Stimulated activated CD4-positive, alpha-beta T cell treated with anti-CD3 and anti-CD28 coated beads, Interleukin-4, amount 100 ng/mL, for 4 hours (primary cell): ENCODE measurements at regions not wholly inside any gene's neighbourhood (a gene's known extent, or its start where the extent isn't known, plus 50 kb on each side); places are given as distances from the start of the nearest gene placed in this dataset.
A peak's percentile ranks its signal among the peaks of the same experiment; 100 is the strongest.

Experiments
- DNase-seq, 2 experiments: peaks; one replicate each; pipeline ENCODE4 v3.0.0-alpha.2; 2020

DNA sequence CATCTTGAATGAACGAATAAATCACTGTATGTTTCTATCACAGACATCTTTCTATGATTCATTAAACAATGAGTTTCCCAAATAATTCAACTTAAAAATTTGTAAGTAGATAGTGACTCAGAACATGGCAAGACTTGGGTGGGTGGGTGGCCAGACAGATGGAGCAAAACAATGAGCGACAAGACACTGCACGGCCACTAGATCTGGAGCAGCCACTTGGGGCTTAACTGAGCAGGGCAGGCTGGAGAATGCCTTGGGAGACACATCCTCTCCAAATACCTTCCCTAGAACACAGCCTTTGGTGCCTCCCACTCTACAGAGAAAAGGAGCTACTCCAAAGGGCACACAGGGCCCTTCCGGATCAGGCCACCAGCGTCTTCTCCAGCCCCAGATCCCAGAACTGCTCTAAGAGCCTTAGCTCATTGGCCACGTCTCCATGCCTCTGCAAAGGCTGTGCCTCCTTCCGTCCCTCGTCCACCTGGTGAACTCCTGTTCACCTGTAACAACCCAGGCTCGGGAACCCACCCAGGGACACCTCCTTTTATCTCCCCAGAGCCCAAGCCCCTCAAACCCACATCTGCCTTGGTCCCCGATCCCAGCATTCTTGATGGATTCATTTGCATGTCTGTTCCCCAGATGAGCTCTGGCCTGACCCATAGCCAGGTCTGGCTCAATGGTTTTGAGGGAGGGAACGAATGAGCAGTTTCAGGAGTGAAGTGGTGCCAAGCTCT is 134.9 kb upstream of the IQSEC1 start:
- no peak for DNase-seq

DNA sequence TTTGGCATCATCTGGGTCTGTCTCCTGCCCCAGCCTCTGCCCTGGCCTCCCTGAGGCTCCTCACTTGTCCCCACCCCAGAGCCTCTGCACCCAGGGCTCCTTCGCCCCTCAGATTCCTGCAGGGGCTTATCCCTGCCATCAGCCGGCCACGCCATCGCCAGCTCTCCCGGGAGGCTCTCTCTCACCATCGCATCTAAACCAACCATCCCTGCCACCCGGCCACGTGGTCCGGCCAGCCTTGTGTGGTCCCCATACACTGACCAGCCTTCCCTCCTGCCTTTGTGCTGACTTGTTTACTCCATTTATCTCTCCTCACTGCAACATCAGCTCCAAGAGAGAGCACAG is 134.3 kb upstream of the IQSEC1 start:
- no peak for DNase-seq

DNA sequence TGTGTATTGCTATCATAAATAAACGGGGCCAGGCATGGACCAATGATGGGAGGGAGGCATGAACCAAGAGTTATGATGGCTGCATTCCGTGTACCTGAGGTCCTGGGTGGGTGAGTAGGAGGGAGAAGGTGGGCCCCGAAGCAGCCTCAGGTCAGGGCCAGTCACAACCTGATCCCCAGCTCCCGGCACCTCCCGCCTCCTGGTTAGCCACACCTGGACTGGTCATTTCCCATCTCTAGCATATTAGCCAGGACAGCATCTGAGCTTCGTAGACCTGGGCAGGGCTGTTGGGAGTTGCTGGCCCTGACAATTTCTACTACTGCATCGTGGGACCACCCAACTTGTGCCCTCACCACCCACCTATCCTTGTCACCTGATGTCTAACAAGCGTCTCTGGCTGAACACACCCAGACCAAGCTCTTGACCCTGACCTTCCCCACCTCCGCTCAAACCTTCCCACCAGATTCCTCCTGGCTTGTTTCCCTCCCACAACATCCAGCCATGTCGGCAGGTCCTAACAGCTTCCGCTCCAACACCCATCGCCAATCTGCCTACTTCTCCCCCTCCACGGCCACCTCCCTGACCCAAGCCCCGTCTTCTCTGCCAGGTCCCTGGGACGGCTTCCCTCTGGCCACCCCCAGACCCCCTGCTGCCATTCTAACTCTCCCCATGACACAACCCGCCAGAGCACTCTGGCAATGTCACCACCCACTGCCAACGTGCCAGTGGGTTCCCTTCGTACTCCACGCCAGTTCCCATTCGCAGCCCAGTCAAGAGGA is 133.8 kb upstream of the IQSEC1 start:
- DNase-seq: no peak

DNA sequence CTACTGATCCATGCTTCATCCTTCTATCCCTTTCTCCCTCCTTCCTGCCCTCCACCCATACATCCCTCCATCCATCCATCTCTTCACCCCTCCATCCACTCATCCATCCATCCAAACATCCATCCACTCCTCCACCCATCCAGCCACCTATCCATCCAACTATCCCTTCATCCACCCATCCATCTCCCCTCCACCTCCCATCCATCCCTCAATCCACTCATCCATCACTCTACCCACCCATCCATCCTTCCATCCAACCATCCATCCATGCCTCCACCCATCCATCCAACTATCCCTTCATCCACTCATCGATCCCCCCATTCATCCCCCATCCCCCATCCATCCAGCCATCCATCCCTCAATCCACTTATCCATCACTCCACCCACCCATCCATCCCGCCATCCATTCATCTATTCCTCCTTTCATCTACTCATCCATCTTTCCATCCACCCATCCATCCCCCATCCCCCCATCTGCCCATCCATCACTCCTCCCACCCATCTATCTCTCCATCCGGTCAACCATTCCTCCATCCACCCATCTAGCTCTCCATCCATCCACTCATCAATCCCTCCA is 132.4 kb upstream of the IQSEC1 start:
- no peak for DNase-seq

DNA sequence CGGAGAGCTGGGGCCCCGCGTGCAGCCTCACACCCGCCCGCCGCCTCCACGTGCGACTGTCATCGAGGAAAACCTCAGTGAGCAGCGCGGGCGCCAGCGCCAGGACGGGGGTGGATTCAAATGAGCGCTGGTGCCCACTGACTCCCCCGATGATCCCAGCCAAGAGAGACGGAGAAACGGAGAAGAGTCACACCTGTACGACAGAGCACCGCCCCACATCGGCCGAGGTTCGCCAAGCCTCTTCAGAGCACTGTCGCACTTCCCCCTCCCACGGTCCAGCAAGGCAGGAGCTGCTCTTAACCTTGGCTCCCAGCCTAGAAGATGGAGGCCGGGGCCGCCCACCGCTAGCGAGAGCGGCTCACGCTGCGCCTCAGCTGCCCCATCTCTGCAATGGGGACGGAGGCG is 130.9 kb upstream of the IQSEC1 start:
- peak in 1 of 2 experiments; percentile 3 for DNase-seq

DNA sequence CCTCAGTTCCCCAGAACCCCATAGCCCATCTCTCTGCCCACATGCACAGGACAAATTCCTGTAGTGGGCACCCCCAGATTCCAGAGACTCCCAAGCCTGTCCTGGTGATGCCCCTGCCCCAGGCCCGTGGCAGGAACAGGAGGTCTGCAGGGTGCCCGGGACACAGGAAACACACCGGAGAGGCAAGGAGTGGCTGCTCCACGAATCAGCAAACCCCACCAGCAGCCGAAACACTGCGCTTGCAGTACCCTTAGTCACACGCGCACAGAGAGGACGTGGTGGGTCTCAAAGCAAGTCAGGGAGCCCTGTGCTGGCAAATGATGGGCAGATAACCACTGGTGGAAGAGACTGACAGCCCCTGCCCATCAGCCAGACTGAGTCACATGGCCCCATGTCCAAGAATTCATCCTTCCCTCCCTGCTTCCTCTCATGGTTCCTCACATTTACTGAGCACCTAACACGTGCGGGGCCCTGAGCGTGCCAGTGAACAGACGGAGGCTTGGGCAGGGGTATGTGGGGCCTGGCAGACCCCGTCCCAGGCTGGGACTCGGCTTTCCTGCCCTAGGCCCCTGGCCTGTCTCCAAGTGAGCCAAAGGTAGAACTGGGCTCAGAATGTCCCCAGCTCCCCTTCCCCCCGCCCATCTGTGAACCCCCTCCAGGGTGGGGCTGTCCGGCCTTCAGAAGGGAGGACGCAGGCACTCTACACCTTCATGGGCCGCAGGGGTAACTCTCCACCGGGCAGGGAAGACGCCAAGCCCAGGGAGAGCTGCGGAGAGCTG is 130.4 kb upstream of the IQSEC1 start:
- DNase-seq: no peak

DNA sequence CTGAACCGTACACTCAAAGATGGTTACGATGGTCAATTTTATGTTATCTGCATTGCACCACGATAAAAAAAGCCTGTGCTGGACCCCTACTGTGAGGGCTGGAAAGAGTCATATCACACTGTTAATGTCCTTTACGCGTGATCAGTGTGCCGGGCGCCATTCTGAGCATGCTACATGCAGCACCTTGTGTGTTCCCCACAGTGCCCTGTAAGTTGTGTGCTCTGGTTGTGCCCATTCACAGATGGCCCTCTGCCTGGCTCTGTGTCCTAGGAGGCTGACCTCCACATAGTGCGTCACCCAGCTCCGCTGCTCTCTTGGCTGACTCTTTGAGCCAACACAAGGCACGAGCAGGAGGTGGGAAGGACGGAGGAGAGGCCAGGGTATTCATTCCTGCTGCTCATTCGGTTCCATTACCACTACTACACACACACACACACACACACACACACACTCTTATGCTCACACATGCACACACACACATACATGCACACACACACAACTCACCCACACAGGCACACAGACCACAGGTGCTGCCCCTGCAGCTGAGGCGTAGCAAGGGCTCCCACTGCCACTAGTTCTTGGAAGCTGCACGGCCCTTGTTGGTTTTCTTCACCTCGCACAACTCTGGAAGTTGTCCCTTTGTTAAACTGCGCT is 129.6 kb upstream of the IQSEC1 start:
- DNase-seq: no peak

DNA sequence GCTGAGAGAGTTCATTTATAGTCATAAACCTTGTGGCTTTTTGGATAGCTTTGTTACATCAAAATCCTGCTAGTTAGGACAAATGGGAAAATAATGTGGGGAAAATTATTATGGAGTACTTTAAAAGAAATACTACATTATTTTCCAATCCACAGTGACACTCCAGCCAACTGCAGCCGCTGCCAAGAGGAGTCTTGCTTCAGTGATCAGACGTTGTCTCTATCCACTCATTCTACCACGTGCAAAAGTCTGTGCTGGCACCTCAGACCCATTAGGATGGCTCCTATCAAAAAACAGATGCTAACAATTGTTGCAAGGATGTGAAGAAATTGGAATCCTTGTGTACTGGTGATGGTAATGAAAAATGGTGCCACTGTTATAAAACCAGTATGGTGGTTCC is 128.6 kb upstream of the IQSEC1 start:
- no peak for DNase-seq

DNA sequence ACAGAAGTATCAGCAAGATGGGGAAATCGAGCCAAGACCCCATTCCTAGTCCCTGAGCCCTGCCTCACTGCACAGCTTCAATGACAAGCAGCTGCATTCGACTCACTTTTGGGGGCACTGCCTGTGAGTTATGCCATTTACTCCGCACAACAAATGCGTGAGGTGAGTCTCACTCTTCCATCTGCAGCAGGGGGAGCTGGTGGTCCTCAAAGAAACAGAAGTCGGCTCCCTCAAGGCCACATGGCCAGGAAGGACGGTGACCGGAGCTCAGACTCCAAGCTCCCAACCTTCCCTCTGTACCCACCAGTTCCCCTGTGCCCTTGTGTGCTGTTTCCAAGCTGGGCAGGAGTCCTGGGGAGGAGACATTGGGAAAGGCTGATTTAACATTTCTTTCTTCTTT is 127.7 kb upstream of the IQSEC1 start:
- no peak for DNase-seq

DNA sequence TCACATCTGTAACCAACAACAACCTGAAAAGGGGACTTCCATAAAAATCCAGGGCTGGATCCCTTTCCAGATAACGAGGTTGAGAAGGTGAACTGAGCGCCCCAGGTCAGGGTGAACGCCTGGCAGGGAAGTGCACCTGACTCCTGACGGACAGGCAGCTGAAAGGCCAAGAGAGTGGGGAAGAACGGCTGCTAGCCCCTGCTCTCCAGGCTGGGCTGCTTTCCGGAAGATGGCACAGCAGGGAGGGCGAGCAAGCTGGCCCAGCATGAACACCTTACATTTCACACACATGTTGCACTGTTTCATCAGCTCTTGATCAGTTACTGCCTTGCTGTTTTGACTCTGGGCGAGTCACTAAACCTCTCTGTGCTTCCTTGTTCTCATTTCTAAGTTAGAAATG is 127.2 kb upstream of the IQSEC1 start:
- DNase-seq: no peak

DNA sequence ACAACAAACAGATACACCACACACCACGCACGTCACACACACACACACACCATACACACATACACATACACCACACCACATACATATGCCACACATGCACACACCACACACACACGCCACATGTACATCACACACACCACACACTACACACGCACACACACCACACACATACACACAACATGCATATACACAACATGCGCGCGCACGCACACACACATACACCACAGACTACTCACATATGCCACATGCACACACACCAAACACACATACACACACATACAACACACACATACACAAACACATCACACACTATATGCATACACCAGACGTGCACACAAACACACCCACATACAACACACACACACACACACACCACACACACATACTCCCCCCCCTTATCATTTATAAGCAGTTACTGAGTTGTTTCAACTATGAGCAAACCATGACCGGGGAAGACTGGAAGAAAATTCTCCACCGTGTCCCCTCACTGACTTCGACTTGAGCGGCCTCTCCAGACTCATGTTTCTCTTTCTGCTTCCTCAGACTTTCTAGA is 126.7 kb upstream of the IQSEC1 start:
- no peak for DNase-seq

DNA sequence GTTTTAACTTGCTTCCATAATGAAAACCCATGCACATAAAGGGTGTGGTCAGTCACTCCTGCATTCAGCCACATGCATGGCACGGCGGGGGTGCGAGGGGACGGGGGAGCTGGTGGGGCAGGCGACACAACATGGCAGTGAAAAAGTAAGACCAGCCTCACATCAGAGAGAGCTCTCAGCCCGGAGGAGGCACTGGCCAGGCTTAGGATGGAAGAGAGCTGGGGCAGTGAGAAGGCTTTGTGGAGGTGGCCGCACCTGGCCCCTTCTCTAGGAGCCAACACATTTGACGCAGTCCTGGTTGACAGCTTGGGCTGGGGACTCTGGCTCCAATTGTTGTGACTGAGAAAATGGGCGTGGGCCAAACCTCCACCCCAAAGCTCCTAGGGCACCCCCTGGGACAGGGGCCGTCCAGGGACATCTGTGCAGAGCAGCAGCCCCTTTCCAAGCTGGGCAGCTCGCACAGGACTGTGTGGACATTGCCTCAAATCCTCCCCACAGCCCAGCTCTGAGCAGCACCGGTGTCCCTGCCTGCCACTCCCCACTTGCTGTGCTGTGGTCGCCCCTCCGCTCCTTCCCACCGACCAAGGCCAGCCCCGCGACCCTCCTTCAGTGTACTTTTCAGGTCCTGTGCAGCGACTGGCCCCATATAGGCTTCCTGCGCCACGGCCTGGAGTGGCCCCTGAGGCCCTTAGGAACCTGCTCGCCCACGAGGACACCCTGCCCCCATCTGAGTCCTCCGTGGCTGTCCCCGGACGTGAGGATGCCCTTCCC is 126.0 kb upstream of the IQSEC1 start:
- no peak for DNase-seq

DNA sequence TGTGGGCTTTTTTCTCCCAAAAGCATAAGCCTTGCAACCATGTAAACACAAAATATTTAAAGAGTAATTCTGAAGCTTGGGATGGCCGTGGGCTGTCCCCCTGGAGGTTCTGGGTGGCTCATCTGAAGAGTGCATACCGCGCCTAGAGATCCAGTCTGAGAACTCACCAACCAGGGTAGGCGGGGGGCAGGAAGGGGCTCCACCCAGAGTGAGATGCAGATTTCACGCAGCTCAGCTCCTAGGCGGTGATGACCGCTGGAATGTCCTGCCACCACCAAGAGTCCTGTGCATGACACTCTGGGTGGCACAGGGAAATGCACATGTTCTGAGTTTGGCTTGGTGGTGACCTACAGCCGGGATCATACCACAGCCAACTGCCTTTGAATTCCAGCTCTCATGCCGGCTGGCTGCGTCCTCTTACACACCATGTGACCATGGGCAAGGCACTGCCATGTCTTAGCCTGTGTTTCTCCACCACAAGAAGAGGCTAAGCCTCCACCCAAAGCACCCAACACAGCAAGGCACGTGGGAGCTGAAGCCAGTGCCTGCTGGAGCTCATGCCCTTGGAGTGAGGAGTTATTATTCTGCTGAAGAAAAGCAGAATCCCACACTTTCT is 125.1 kb upstream of the IQSEC1 start:
- no peak for DNase-seq

DNA sequence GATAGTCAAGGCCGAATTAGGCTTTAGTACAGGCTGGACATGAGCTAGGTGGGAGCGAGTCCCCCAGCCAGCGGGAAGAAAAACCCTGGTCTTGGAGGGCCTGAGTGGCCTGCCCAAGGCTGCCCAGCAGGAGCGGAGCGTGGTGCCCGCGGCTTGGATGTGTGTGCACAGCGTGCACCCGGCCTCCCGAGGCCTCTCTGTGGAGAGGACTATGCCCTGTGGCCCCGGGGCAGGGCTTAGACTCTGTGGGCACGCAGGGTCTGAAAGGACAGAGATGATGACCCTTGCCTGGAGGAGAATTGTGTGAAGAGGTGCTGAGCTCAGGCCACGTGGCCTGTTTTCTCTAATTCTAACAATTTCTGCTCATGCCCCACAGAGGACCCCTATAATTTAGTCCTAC is 124.6 kb upstream of the IQSEC1 start:
- DNase-seq: no peak

DNA sequence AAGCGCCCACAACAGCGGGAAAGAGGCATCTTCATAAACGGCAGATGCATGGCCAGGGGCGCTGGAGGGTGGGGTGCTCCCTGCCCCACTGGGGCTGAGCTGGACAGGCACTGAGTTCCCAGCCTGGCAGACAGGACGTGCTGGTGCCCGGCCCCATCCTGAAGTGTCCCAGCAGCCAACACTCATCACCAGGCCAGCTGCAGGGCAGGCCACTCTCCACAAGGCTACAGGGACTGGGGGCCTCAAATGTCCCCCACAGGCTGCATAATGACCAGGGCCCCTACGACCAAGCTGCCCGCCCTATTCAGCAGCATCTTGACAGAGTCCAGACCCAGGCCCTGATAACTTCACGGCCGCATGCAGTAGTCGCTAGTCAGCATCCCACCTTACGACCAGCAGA is 124.1 kb upstream of the IQSEC1 start:
- DNase-seq: no peak

DNA sequence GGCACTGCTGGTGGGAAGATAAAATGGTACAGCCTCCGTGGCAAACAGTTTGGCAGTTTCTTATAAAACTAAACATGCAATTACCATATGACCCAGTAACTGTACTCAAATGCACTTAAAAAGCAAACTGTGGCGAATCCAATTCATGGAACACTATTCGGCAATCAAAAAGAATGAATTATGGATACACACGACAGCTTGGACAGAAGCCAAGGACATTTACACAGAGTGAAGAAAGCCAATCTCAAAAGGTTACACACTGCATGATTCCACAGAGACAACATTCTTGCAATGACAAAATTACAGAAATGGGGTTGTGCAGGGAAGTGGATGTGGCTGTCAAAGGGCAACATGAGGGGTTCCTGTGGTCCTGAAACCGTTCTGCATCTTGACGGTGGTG is 122.1 kb upstream of the IQSEC1 start:
- DNase-seq: no peak

DNA sequence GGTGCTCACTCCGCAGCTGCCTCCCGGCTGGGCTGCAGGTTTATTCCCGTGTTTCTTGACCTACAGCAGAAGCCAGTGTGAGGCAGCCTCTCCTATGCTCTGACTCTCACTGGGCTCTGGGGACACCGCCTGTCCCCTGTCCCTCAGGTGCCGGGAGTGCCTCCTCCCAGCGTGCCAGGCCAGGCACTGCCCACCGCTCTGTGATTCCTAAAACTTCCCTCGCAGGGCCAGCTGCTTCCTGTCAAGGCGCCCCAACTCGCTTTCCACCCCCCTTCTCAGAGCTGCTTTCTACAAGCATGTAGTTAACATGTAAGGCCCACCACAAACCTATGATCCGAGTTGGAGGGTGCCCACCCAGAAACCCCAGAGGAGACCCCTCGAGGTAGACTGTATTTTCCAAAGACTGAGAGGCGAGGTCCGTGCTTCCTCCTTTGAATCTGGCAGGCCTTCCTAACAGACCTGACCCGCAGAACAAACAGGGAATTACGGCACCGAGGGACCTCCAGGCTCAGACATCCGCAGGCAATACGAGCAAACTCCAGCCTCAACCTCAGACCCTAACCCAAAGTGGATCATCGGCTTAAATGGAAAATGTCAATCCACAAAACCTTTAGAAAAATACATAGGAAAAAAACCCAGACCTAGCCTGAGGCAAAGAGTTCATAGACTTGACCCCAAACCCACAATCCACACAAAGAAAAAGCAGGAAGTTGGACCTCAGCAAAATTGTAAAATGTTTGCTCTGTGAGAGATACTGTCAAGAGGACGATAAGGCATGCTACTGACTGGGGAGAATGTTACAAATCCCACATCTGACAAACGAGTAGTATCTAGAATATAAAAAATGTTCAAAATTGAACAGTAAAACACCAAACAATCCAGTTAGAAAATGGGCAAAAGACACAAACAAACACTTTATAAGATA is 121.3 kb upstream of the IQSEC1 start:
- no peak for DNase-seq

DNA sequence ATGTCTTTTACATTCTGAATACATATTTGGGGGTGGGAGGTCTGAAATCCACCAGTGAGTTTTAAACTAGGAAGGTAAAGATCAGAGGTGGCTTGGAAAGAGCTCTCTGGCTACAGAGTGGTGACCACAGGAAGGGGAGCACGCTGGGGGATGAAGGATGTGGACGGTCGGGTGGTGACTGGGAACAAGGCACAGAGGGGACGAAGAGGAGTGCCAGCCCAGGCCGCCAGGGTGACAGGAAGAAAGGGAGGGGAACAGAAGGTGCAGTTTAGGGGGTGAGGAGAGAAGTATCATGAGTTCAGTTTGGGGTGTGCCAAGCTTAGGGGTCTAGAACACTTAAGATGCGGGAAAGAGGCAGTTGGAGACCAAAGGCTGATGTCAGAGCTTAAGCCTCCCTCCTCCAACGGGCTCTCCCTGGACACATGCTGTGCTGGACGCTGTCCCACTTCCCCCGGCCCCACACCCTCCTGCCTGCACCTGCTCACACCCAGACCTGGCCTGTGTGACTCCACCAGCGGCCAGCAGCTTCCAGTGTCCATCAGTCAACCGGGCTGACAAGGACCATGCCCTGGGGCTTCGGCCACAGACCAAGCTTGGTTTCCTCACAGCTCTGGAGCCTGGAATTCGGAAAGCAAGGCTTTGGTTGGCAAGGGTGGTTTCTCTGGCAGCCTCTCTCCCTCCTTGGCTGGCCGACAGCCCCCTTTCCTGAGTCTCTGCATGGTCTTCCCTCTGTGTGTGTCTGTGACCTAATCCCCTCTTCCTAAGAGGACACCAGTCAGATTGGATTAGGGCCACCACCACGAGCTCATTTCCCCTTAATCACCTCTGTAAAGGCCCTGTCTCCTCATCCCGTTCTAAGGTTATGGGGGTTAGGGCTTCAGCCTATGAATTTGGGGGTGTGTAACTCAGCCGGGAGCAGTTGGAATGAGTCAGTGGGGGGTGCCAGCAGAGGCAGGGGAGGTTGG is 120.4 kb upstream of the IQSEC1 start:
- no peak for DNase-seq
